Loucy (cell line): ENCODE measurements at regions not wholly inside any gene's neighbourhood (a gene's known extent, or its start where the extent isn't known, plus 50 kb on each side); places are given as distances from the start of the nearest gene placed in this dataset.

ENCODE experiments used
- H2AFZ ChIP-seq: fragments of 200-600 bp; sonication (generic); 2 replicates; pipeline ENCODE4 v1.6.0; 2016; ENCODE audit warnings: antibody characterized with exemption, mild to moderate bottlenecking, low read length, moderate library complexity
- H3F3A ChIP-seq: fragments of 200-600 bp; 2 replicates; pipeline ENCODE4 v1.6.0; 2016; ENCODE audit warnings: antibody characterized with exemption, low read depth, mild to moderate bottlenecking
- H3K27me3 ChIP-seq: fragments of 200-600 bp; sonication (generic); 2 replicates; pipeline ENCODE4 v1.6.1; 2014; ENCODE audit warnings: low read length, mild to moderate bottlenecking; ENCODE audit not compliant: insufficient read depth, poor library complexity, severe bottlenecking
- H3K36me3 ChIP-seq: fragments of 200-600 bp; sonication (generic); 2 replicates; pipeline ENCODE4 v1.6.1; 2016; ENCODE audit warnings: low read length; ENCODE audit not compliant: insufficient read depth
- H3K4me1 ChIP-seq: fragments of 200-600 bp; sonication (generic); 2 replicates; pipeline ENCODE4 v1.5.1; 2014; ENCODE audit warnings: low read length, mild to moderate bottlenecking; ENCODE audit not compliant: insufficient read depth, poor library complexity, severe bottlenecking
- H3K4me2 ChIP-seq: fragments of 200-600 bp; sonication (generic); 2 replicates; pipeline ENCODE4 v1.6.0; 2014; ENCODE audit warnings: antibody characterized with exemption, low read length, low read depth, mild to moderate bottlenecking; ENCODE audit not compliant: poor library complexity, severe bottlenecking
- H3K4me3 ChIP-seq: fragments of 200-600 bp; sonication (generic); 2 replicates; pipeline ENCODE4 v1.5.1; 2014; ENCODE audit warnings: low read length, mild to moderate bottlenecking, mixed read lengths; ENCODE audit not compliant: poor library complexity, severe bottlenecking
- H3K79me2 ChIP-seq: fragments of 200-600 bp; sonication (generic); 2 replicates; pipeline ENCODE4 v1.6.1; 2014; ENCODE audit warnings: low read length; ENCODE audit not compliant: insufficient read depth
- H3K9ac ChIP-seq: fragments of 200-600 bp; sonication (generic); 2 replicates; pipeline ENCODE4 v1.6.0; 2014; ENCODE audit warnings: mild to moderate bottlenecking, low read depth, low read length, moderate library complexity; ENCODE audit not compliant: poor library complexity, severe bottlenecking
- H3K9me2 ChIP-seq: fragments of 200-600 bp; sonication (generic); replicated peaks from 2 replicates; pipeline ENCODE4 v1.6.1; 2016; ENCODE audit warnings: low read depth, low read length, mixed read lengths
- H3K9me3 ChIP-seq: fragments of 200-600 bp; sonication (generic); 2 replicates; pipeline ENCODE4 v1.6.1; 2014; ENCODE audit warnings: mild to moderate bottlenecking, antibody characterized with exemption, low read length, low read depth; ENCODE audit not compliant: insufficient read depth
- H4K20me1 ChIP-seq: fragments of 200-600 bp; sonication (generic); 2 replicates; pipeline ENCODE4 v1.6.0; 2014; ENCODE audit warnings: antibody characterized with exemption, low read length, mild to moderate bottlenecking; ENCODE audit not compliant: insufficient read depth, poor library complexity, severe bottlenecking
- CTCF ChIP-seq: fragments of 200-600 bp; sonication (generic); conservative IDR thresholded peaks from 2 replicates; pipeline ENCODE4 v1.5.1; 2014; ENCODE audit warnings: mild to moderate bottlenecking, antibody characterized with exemption, low read length
- EZH2phosphoT487 ChIP-seq: fragments of 200-600 bp; IDR thresholded peaks from 2 replicates; pipeline ENCODE4 v1.6.1; 2018; ENCODE audit warnings: antibody characterized with exemption, mild to moderate bottlenecking, moderate library complexity, borderline replicate concordance

GRCh38 chr2:14552818-14553217 lies 79.7 kb upstream of the LRATD1 start:
- no peaks in the 10 kb centered on the region for H3K27me3 ChIP-seq
- H3K9me2 ChIP-seq, result no peaks in the 10 kb centered on the region
- no peak overlapping the region for H2AFZ ChIP-seq
- H3K36me3 ChIP-seq, result no peaks in the 10 kb centered on the region
- no peak overlapping the region for H3K4me2 ChIP-seq
- H3K9me3 ChIP-seq, result no peaks in the 10 kb centered on the region
- no peaks in the 10 kb centered on the region for H4K20me1 ChIP-seq
- no peak overlapping the region for H3K9ac ChIP-seq
- no peak overlapping the region for H3K4me3 ChIP-seq
- no peaks in the 10 kb centered on the region for H3K79me2 ChIP-seq
- no peak for TF ChIP-seq EZH2phosphoT487
- no peak for TF ChIP-seq CTCF
- H3K4me1 ChIP-seq, result no peaks in the 10 kb centered on the region
- no peaks in the 10 kb centered on the region for H3F3A ChIP-seq

- Histone ChIP-seq H2AFZ (no peak overlapping the region), H3K4me2 (no peak overlapping the region), H3K9me2 (no peaks in the 10 kb centered on the region), H3K4me1 (no peaks in the 10 kb centered on the region), H3K36me3 (no peaks in the 10 kb centered on the region), H3K9ac (no peak overlapping the region), H4K20me1 (no peaks in the 10 kb centered on the region), H3K9me3 (no peaks in the 10 kb centered on the region), H3K79me2 (no peaks in the 10 kb centered on the region), H3K27me3 (no peaks in the 10 kb centered on the region), H3F3A (no peaks in the 10 kb centered on the region), H3K4me3 (no peak overlapping the region)
- TF ChIP-seq EZH2phosphoT487, result no peak
- TF ChIP-seq CTCF, result no peak
These were observed 77.5 kb upstream of the LRATD1 start for GRCh38 chr2:14554849-14555545.

GRCh38 chr2:14557111-14557510 lies 75.4 kb upstream of the LRATD1 start:
- Histone ChIP-seq H3K9me2 (no peaks in the 10 kb centered on the region), H3K27me3 (no peaks in the 10 kb centered on the region), H3F3A (no peaks in the 10 kb centered on the region), H3K4me3 (no peak overlapping the region), H3K36me3 (no peaks in the 10 kb centered on the region), H3K4me2 (no peak overlapping the region), H3K79me2 (no peaks in the 10 kb centered on the region), H2AFZ (no peak overlapping the region), H3K4me1 (no peaks in the 10 kb centered on the region), H3K9me3 (no peaks in the 10 kb centered on the region), H3K9ac (no peak overlapping the region), H4K20me1 (no peaks in the 10 kb centered on the region)
- TF ChIP-seq EZH2phosphoT487, result no peak
- TF ChIP-seq CTCF, result no peak
